Right lobe of liver (tissue), 4 donors: ENCODE measurements at regions not wholly inside any gene's neighbourhood (a gene's known extent, or its start where the extent isn't known, plus 50 kb on each side); places are given as distances from the start of the nearest gene placed in this dataset.

Source experiments
- POLR2A ChIP-seq: fragments of 450-650 bp; IDR thresholded peaks from one replicate; pipeline ENCODE4 v1.6.1; 2017; ENCODE audit warnings: antibody characterized with exemption, mild to moderate bottlenecking
- TF ChIP-seq, protein P1 (sequence below), 4 donors: fragments of 200-600 bp in 3 of 4; fragments of 450-650 bp in 1 of 4; IDR thresholded peaks; one replicate each; pipeline versions ENCODE4 v1.5.1 to v1.8.0; 2016 to 2022; ENCODE audit warnings: antibody characterized with exemption in 4 of 4, mild to moderate bottlenecking in 2 of 4
- donor health status: DM: no; HTN: no; CAD: no.
- donor health status: DM: no; HTN: no; CAD: no.
- donor health status: DM: no; HTN: yes; CAD: no.

DNA sequence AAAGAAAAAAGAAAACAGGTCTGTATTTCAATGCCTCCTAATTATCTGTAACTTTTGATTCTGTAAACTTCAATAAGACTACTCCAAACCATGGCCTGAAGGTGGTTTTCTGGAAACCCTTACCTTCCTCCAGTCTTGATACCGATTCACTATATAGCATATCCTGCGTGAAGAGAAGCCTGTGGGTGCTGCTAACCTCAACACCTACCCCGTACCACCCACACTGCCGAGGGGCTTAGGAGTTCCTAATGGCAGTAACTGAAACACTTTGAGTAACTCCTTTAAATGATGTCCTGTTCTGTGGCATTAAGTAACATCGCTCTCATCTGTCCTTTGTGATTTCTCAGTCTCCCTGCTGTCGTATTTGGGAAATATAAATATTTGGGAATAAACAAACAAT is 104.5 kb upstream of the CARMIL1 start:
- TF ChIP-seq, protein P1, sequence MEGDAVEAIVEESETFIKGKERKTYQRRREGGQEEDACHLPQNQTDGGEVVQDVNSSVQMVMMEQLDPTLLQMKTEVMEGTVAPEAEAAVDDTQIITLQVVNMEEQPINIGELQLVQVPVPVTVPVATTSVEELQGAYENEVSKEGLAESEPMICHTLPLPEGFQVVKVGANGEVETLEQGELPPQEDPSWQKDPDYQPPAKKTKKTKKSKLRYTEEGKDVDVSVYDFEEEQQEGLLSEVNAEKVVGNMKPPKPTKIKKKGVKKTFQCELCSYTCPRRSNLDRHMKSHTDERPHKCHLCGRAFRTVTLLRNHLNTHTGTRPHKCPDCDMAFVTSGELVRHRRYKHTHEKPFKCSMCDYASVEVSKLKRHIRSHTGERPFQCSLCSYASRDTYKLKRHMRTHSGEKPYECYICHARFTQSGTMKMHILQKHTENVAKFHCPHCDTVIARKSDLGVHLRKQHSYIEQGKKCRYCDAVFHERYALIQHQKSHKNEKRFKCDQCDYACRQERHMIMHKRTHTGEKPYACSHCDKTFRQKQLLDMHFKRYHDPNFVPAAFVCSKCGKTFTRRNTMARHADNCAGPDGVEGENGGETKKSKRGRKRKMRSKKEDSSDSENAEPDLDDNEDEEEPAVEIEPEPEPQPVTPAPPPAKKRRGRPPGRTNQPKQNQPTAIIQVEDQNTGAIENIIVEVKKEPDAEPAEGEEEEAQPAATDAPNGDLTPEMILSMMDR (IDR thresholded peaks at IDR 0.05): no peak
- no peak for TF ChIP-seq POLR2A
